ENCODE measurements at regions not wholly inside any gene's neighbourhood (a gene's known extent, or its start where the extent isn't known, plus 50 kb on each side); places are given as distances from the start of the nearest gene placed in this dataset.

DNA sequence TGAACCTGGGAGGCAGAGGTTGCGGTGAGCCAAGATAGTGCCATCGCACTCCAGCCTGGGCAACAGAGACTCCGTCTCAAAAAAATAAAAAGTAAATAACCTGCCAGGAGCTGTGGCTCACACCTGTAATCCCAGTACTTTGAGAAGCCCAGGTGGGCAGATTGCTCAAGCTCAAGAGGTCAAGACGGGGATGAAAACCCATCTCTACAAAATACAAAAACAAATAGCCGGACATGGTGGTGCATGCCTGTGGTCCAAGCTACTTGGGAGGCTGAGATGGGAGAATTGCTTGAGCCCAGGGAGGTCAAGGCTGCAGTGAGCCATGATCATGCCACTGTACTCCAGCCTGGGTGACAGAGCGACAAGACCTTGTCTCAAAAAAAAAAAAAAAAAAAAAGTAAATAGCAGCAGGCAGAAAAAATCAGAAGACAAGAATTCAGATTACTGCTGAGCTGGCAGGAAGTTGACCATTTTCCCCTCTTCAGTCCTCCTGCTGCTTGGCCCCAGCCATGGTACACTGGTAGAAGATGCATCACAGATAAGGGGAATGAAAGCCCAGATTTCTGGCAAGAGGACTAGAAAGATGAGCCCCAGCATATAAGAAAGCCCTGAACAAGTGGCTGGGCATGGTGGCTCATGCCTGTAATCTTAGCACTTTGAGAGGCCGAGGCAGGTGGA is 97.6 kb downstream of the TOMM20 start:
- CTCF ChIA-PET: no interaction called here
- POLR2A ChIA-PET: interaction anchor here (1.1 kb wide), 1 partner anchor 46 kb away, joined by 3 read pairs; no protein-coding TSS in a partner anchor

DNA sequence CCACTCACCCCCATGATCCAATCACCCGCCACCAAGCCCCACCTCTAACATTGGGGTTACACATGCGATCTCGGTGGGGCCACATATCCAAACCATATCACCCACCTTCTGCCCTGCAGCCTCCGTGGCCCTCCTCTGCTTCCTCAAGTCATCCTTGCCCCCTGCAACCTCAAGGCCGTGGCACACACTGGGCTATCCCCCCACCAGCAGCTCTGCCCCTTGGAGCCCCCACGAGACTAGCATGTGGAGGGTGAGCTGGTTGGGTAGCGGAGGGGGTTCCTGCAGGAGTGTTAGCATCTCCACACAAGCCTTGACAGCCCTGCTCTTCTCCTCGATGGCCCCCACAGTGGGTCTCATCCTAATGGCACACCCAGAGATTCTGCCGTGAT is 100.8 kb downstream of the TOMM20 start:
- ChIA-PET POLR2A (interaction anchor here (1.0 kb wide), 1 partner anchor 16 kb away, joined by 3 read pairs; no protein-coding TSS in a partner anchor), CTCF (no interaction called here)

- CTCF ChIA-PET: interaction anchor here (0.8 kb wide), 1 partner anchor 7 kb away, joined by 3 read pairs; no protein-coding TSS in a partner anchor
- POLR2A ChIA-PET: interaction anchor here (1.0 kb wide), 1 partner anchor 15 kb away, joined by 3 read pairs; no protein-coding TSS in a partner anchor
Observed at GRCh38 chr1:235027076-235027861, 101.4 kb downstream of the TOMM20 start.

GRCh38 chr1:235025422-235025984 is 103.1 kb downstream of the TOMM20 start:
- POLR2A ChIA-PET: no interaction called here
- CTCF ChIA-PET: interaction anchor here (1.1 to 1.4 kb wide), 2 partner anchors 58 to 70 kb away, joined by 3 read pairs; no protein-coding TSS in a partner anchor

GRCh38 chr1:235024711-235025421 is 103.8 kb downstream of the TOMM20 start:
- ChIA-PET POLR2A (no interaction called here), CTCF (interaction anchor here (0.6 to 1.1 kb wide), 2 partner anchors 9 to 71 kb away, joined by 3 read pairs; no protein-coding TSS in a partner anchor)

GRCh38 chr1:235023711-235024439 is 104.8 kb downstream of the TOMM20 start:
- CTCF ChIA-PET: no interaction called here
- POLR2A ChIA-PET: no interaction called here

DNA sequence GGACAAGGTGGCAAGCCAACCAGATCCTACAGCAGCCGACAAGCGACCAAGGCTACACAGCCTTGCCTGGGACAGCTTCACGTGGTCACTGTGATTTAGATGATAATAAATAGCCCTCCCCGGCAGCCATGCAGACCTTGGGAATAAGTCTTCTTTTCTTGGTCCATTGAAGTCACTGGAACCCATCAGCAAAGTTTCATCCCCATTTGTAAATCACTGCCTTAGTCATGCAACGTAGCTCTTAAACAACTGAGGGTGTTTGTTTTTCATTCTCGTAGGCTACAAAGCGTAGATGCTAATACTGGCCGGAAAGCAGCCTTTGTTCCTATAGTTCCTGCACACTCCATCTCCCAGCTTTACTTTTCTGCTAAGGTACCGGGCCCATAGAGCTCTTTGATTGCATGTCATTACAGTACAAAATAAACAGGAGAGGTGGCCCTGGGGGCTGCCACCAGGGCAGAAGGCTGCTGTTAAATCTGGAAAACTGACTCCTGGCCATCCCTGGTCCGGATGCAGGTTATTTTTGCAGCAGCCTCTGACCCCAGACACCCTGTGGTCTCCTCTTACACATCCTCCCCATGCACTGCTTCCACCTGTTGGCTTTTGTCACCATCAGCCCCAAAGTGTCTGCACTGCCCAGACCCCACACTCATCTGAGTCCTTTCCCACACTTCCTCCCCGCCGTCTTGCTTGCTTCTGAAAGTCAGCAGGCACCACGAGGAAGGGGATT is 105.5 kb downstream of the TOMM20 start:
- ChIA-PET CTCF (interaction anchor here (1.0 kb wide), 1 partner anchor 45 kb away, joined by 3 read pairs; no protein-coding TSS in a partner anchor), POLR2A (no interaction called here)

GRCh38 chr1:235022341-235022980 is 106.2 kb downstream of the TOMM20 start:
- POLR2A ChIA-PET: no interaction called here
- CTCF ChIA-PET: interaction anchor here (1.0 kb wide), 1 partner anchor 44 kb away, joined by 3 read pairs; no protein-coding TSS in a partner anchor

GRCh38 chr1:235021815-235022214 is 106.8 kb downstream of the TOMM20 start:
- ChIA-PET CTCF (no interaction called here), POLR2A (no interaction called here)

GRCh38 chr1:235021321-235021720 is 107.3 kb downstream of the TOMM20 start:
- ChIA-PET CTCF (no interaction called here), POLR2A (no interaction called here)

GRCh38 chr1:235019961-235020360 is 108.7 kb downstream of the TOMM20 start:
- POLR2A ChIA-PET: no interaction called here
- CTCF ChIA-PET: no interaction called here

DNA sequence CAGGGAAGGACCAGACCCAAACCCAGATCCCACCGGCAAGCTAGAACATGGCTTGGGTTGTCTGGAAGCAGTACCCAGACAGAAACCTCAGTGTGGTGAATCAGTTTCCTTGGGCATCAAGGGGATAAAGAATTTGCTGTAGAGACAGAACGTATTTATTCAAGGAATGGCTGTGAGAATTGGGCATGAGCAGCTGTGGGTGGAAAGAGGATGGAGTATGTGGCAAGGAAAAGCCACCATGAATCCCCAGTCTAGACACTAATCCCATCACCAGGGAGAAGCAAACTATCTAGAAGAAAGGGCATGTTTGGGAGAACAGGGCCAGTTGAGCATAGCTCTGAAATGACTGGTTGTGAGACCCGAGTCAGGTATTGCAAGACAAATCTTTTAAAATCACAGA is 109.2 kb downstream of the TOMM20 start:
- POLR2A ChIA-PET: no interaction called here
- CTCF ChIA-PET: no interaction called here

DNA sequence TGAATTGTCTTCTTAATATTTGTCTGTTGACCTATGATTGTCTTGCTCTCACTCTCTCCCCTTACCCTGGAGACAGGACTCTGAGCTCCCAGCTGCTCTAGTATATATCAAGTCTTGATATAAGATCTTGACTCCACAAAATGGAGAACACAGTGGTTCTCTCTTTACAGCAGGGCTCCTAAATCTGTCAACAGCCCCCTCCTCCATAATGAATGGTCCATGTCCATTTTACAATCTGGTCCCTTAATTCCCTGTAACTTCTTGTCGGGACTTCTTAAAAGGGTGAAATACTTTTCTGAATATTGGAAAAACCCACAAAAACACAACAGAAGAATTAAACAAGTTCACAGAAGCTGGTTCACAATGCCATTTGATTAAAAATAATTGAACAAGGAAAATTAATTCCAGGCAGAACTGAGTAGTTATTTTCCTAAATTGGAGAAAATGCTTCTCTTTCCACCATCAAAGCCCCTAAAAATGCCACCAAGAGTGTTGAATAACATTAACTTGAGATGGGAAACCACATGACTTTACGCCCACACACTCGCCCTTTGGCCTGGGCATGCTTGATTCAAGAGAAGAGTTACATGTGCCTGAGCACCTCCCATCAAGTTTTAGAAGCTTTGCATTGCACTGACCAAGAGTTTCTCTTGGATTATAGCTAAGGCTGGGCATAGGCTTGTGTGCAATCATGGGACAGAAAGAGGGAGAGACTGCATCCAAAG is 109.8 kb downstream of the TOMM20 start:
- ChIA-PET CTCF (no interaction called here), POLR2A (no interaction called here)

- ChIA-PET CTCF (no interaction called here), POLR2A (no interaction called here)
Observed at GRCh38 chr1:235018161-235018560, 110.5 kb downstream of the TOMM20 start.

DNA sequence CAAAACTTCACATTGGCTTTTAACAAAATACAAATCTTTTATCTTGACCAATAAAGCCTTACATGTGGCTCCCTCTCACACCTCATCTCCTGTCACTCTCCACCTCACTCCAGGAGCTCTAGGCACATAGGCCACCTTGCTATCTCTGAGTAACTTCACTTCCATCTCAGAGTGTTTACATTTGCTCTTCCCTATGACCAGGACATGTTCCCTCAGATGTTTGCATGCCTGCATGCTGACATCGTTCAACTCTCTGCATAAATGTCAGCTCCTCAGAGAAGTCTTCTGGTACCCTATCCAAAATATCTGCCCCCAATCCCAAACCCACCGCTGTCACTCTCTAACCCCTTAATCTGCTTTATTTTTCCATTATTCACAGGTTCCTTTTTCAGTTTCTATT is 110.9 kb downstream of the TOMM20 start:
- POLR2A ChIA-PET: no interaction called here
- CTCF ChIA-PET: no interaction called here

DNA sequence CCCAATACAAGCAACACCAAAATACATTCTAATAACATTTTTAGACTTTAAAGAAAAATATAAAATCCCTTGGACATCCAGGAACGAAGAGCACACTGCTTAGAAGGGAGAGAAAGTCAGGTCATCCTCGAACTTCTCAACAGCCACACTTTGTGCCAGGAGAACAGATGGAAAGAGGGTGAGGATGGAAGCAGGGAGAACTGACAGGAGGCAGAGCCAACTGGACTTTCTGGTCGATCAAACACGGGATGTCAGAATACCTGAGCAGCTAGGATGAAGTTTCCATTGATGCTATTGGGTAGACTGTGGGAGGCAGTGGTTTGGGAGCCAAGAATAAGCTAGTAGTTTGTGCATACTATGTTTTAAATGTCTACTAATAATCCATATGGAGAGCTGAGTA is 111.4 kb downstream of the TOMM20 start:
- CTCF ChIA-PET: interaction anchor here (2.0 kb wide), 1 partner anchor 58 kb away, joined by 6 read pairs; no protein-coding TSS in a partner anchor
- POLR2A ChIA-PET: no interaction called here

DNA sequence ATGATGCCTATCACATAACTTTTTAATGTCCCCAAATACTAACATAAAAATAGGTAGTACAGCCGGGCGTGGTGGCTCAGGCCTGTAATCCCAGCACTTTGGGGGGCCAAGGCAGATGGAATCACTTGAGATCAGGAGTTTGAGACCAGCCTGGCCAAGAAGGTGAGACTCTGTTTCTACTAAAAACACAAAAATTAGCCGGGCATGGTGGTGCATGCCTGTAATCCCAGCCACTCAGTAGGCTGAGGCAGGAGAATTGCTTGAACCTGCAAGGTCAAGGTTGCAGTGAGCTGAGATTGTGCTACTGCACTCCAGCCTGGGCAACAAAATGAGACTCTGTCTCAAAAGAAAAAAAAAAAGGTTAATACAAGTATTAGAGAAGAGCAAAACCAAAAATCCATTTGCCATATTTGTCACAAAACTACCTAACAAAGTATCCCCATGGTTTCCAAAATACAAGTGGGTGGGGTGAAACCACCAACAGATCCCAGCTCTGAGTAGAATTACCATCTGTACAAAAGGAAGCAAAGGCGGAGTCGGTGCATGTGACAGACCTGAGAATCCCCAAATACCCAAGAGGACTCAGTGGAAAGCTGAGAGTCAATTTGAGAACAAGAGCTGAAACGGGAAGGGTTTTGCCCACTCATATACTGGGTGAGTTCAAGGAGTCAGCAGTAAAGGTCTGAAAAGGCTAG is 113.2 kb downstream of the TOMM20 start:
- ChIA-PET CTCF (interaction anchor here (0.5 to 2.0 kb wide), 5 partner anchors 26 to 68 kb away, joined by 3 to 6 read pairs (median 4); no protein-coding TSS in a partner anchor), POLR2A (interaction anchor here (0.8 to 1.7 kb wide), 8 partner anchors 25 to 516 kb away, joined by 3 to 5 read pairs (median 4); partner anchors contain the start of gene IRF2BP2)

All from activated CD8-positive, alpha-beta memory T cell treated with anti-CD3 and anti-CD28 coated beads for 36 hours (primary cell).